Chondrocyte (in vitro differentiated cells): ENCODE measurements at regions not wholly inside any gene's neighbourhood (a gene's known extent, or its start where the extent isn't known, plus 50 kb on each side); places are given as distances from the start of the nearest gene placed in this dataset.

Experiments
- DNase-seq: peaks from one replicate; pipeline ENCODE4 v3.0.0; 2021; ENCODE audit warnings: mixed read lengths, low spot score
- H3K27ac Mint-ChIP-seq: one replicate; pipeline ENCODE4 v1.8.0; 2021; ENCODE audit warnings: mild to moderate bottlenecking, moderate library complexity, mixed read lengths; ENCODE audit not compliant: unreplicated experiment
- H3K27me3 Mint-ChIP-seq: 2 replicates; pipeline ENCODE4 v1.8.0; 2021; ENCODE audit warnings: low read depth, mixed read lengths
- H3K36me3 Mint-ChIP-seq: 2 replicates; pipeline ENCODE4 v1.8.0; 2021; ENCODE audit warnings: low read depth, mixed read lengths
- H3K4me1 Mint-ChIP-seq: 2 replicates; pipeline ENCODE4 v1.8.0; 2021; ENCODE audit warnings: low read depth, mild to moderate bottlenecking, mixed read lengths
- H3K4me3 Mint-ChIP-seq: one replicate; pipeline ENCODE4 v1.8.0; 2021; ENCODE audit warnings: mild to moderate bottlenecking, moderate library complexity, mixed read lengths; ENCODE audit not compliant: unreplicated experiment
- H3K9me3 Mint-ChIP-seq: 2 replicates; pipeline ENCODE4 v1.8.0; 2021; ENCODE audit warnings: low read depth, mixed read lengths
- TF ChIP-seq, protein P1 (sequence below): fragments of 200-600 bp; sonication (generic); IDR thresholded peaks from 2 replicates; pipeline ENCODE4 v1.5.0; 2021; ENCODE audit warnings: antibody characterized with exemption, mild to moderate bottlenecking, moderate library complexity

DNA sequence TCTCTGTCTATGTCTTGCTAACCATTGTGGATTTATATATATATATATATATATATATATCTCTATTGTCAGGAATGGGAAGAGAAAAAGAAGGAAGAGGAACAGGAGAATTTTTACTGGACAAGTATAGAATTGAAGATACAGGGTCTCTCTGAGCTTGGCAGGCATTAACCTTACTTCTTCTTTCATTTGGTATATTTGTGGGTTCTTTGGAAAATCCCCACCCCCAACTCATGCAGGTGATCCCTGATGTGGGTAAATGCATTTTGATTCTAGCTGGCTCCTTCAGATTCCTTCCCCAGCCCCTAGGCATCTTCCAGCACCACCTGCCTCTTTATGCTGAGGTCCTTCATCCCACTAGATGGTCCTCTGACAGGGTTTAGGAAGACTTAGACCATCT lies 78.8 kb upstream of the TRABD2B start:
- Mint-ChIP-seq H3K27me3 (peaks cover 49% of the 10 kb centered on the region), H3K4me3 (no peak overlapping the region), H3K9me3 (no peaks in the 10 kb centered on the region), H3K4me1 (peaks cover 7% of the 10 kb centered on the region), H3K27ac (no peak overlapping the region), H3K36me3 (peaks cover 2% of the 10 kb centered on the region)
- TF ChIP-seq, protein P1, sequence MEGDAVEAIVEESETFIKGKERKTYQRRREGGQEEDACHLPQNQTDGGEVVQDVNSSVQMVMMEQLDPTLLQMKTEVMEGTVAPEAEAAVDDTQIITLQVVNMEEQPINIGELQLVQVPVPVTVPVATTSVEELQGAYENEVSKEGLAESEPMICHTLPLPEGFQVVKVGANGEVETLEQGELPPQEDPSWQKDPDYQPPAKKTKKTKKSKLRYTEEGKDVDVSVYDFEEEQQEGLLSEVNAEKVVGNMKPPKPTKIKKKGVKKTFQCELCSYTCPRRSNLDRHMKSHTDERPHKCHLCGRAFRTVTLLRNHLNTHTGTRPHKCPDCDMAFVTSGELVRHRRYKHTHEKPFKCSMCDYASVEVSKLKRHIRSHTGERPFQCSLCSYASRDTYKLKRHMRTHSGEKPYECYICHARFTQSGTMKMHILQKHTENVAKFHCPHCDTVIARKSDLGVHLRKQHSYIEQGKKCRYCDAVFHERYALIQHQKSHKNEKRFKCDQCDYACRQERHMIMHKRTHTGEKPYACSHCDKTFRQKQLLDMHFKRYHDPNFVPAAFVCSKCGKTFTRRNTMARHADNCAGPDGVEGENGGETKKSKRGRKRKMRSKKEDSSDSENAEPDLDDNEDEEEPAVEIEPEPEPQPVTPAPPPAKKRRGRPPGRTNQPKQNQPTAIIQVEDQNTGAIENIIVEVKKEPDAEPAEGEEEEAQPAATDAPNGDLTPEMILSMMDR: no peak
- DNase-seq: no peak

DNA sequence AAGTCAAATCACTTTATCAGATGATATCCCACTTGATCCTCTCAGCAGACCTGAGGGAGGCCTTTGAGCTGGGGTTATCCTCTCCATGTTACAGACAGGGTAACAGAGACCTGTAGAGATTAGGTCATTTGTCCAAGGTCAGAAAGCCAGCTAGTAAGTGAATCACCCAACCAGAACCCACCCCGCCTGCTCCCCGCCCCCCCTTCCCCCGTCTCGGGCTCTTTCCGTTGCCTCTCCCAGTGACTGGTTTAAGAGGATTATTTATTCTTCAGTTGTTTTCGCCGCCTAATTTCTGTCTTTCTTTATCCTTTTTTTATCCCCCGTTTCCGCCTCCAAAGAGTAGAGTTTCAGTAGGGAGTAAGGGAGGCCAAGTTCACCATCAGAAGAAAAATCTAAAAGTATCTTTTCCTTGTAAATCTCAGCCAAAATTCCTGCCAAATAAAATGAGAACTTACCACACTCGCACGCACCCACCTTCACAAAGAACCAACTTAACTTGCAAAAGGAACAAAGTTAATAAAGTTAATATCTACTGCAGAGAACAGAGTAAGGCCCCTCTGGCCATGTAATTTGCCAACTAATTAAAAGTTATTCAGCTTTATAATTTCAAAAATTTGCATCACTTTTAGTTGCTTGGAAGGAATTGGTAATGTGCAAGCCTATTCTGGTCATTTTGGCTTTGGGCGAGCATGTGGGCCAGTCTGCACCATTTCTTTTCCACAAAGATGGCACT lies 76.8 kb upstream of the TRABD2B start:
- peaks cover 2% of the 10 kb centered on the region for H3K36me3 Mint-ChIP-seq
- H3K4me3 Mint-ChIP-seq: no peak overlapping the region
- H3K27ac Mint-ChIP-seq: no peak overlapping the region
- DNase-seq: no peak
- H3K9me3 Mint-ChIP-seq: peaks cover 2% of the 10 kb centered on the region
- H3K4me1 Mint-ChIP-seq: peaks cover 26% of the 10 kb centered on the region
- TF ChIP-seq, protein P1: no peak
- H3K27me3 Mint-ChIP-seq: peaks cover 44% of the 10 kb centered on the region

DNA sequence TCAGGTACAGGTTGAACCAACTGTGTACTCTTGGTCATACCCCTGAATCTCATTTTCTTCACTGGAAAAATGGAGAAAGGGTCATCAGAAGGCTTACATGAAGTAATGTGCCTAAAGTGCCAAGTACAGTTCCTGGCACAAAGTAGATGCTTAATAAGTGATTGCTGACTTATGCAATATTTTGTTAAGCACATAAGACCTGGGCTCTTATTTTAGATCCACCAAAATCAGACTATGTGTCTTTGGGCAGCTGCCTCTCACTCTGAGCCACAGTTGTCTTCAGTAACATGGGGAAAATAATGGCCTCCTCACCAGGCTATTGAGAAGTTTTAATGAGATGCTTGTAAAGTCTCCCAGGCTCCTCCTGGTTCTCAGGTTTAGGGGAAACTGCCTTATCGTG lies 74.3 kb upstream of the TRABD2B start:
- H3K36me3 Mint-ChIP-seq: peaks cover 2% of the 10 kb centered on the region

DNA sequence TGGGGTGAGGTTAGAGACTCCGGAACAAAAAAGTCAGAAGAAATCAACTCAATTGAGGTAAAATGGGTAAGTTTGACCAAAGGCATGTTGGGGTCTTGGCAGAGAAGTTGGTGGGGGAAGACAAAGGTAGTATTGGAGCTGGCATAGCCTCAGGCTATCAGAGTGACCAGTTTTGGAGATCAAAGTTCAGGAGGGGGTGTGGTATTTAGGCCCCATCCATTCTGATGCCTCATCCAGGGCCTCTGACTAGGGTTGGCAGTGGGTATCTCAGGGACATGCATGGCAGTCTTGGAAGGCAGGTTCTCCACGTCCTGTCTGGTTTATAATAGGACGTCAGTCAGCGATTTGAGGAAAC lies 73.2 kb upstream of the TRABD2B start:
- peaks cover 39% of the 10 kb centered on the region for H3K4me1 Mint-ChIP-seq

More for the DNA sequence above, 74.3 kb upstream of the TRABD2B start:
- H3K27me3 Mint-ChIP-seq: peaks cover 25% of the 10 kb centered on the region
- no peak overlapping the region for H3K27ac Mint-ChIP-seq
- DNase-seq: no peak
- H3K4me3 Mint-ChIP-seq: no peak overlapping the region
- TF ChIP-seq, protein P1: no peak
- H3K9me3 Mint-ChIP-seq: peaks cover 2% of the 10 kb centered on the region
- H3K4me1 Mint-ChIP-seq: peaks cover 38% of the 10 kb centered on the region

DNA sequence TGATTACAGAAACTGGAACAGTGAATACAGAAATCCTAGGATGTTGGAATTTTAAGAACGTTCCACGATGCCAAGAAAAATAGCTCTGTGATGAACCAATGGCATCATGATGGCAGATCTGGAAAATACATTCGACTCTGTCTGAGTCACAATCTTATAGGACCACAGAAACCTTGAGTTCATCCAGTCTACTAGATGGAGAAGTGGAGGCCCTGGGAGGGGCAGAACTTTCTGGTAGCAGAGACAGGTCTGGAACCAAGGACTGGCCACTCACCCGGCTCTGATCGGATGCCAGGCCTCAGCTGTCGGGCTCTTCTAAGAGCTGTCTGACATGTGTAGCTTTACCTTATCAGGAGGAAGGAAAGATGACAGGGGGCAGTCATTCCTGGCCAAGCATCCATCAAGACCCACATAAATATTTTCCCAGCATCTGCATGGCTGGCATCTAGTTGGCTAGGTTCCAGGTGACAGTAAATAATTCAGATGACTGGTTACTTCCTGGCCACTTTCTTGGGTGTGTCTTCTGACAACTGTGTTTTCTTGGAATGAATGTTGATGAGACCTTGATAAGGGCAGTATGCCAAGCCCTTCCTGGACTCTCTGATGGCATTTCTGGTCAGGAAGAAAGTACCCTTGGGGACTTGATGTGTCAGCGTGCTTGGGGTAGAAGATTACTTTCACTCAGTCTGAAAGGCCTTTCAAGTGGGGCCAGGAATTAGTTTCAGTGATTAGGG lies 72.6 kb upstream of the TRABD2B start:
- DNase-seq: no peak
- peak overlapping the region; percentile 56 for H3K27ac Mint-ChIP-seq
- TF ChIP-seq, protein P1: no peak
- H3K4me3 Mint-ChIP-seq: no peak overlapping the region
- H3K36me3 Mint-ChIP-seq: peaks cover 2% of the 10 kb centered on the region
- peaks cover 15% of the 10 kb centered on the region for H3K27me3 Mint-ChIP-seq
- H3K4me1 Mint-ChIP-seq: peaks cover 39% of the 10 kb centered on the region
- H3K9me3 Mint-ChIP-seq: peaks cover 2% of the 10 kb centered on the region

More for the DNA sequence above, 73.2 kb upstream of the TRABD2B start:
- H3K4me3 Mint-ChIP-seq: no peak overlapping the region
- TF ChIP-seq, protein P1: no peak
- DNase-seq: no peak
- H3K36me3 Mint-ChIP-seq: peaks cover 2% of the 10 kb centered on the region
- peaks cover 20% of the 10 kb centered on the region for H3K27me3 Mint-ChIP-seq
- peak overlapping the region; percentile 7 for H3K27ac Mint-ChIP-seq
- H3K9me3 Mint-ChIP-seq: peaks cover 2% of the 10 kb centered on the region
